ENCODE measurements at regions not wholly inside any gene's neighbourhood (a gene's known extent, or its start where the extent isn't known, plus 50 kb on each side); places are given as distances from the start of the nearest gene placed in this dataset.

DNA sequence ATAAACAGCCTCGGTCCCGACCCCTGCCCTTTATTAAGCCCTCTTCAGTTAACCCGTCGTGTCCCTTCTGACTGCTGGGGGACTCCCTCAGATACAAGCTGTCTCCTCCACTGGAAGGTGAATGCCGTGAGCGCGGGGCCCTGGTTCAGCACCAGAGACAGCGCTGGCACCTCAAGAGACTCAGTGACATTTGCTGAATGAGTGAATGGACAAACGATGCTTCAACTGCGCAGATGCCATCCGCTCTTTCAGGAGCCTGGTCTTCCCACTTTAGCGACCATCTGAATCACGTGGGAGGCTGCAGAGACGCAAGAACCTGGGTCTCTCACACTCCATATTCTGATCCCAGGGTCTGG, 92.6 kb upstream of the SFSWAP start:
- Histone ChIP-seq H3K36me3 (no peaks in the 10 kb centered on the region), H3K27me3 (no peaks in the 10 kb centered on the region), H3K4me3 (no peak overlapping the region), H3K4me1 (no peaks in the 10 kb centered on the region), H3K9me3 (no peaks in the 10 kb centered on the region), H3K27ac (no peak overlapping the region)
- TF ChIP-seq CTCF (IDR thresholded peaks at IDR 0.05) = no peak
- DNase-seq (ENCODE audit: low spot score in 2 of 2) = no peak
- intact Hi-C loops (cut with DNase I) = no loop called here

DNA sequence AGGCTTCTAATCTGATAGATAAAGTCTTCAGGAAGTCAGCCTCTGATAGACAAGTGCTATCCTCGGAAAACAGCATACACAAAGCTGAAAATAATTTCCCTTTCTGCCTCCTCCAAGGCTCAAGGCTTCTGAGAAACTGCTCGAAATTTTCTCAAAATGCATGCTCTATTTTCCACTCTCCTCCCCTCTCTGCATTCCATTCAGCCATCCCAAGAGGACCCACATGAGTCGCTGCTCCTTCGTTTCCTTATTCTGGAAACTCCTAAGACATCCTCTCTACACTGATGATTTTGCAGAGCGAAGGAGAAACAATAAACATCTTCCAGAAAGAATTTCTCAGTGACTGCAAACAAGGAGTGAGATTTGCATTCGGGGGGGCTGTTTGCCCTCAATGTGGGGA, 92.2 kb upstream of the SFSWAP start:
- no peaks in the 10 kb centered on the region for H3K9me3 ChIP-seq
- H3K4me3 ChIP-seq = no peak overlapping the region
- H3K27me3 ChIP-seq = no peaks in the 10 kb centered on the region
- no peak overlapping the region for H3K27ac ChIP-seq
- H3K4me1 ChIP-seq = no peaks in the 10 kb centered on the region
- DNase-seq (ENCODE audit: low spot score in 2 of 2) = no peak
- intact Hi-C loops (cut with DNase I) = no loop called here
- no peak for TF ChIP-seq CTCF (IDR thresholded peaks at IDR 0.05)
- no peaks in the 10 kb centered on the region for H3K36me3 ChIP-seq

DNA sequence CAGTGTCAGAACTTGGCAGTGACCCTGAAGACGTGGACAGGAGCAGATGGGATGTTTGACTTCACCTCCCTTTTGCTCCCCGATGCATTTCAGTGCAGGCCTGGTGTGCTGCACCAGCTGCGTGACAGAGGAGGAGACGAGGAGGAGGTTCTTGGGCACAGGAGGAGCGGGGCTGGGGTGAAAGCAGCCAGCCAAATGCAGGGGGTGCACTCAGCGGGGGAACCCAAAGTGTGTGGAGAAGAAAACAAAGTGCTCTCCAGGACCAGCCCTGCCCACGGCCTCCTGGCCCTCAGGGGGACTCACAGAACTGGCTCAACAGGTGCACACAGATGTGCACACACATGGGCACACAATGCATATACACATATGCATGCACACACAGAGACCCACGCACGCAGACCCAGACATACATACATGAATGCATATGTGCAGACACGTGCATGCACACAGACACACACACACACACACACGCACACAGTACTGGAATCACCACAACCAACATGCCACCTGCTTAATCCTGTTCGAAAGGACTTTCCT, 91.7 kb upstream of the SFSWAP start:
- Histone ChIP-seq H3K4me1 (no peaks in the 10 kb centered on the region), H3K27me3 (no peaks in the 10 kb centered on the region), H3K36me3 (no peaks in the 10 kb centered on the region), H3K4me3 (no peak overlapping the region), H3K27ac (no peak overlapping the region), H3K9me3 (no peaks in the 10 kb centered on the region)
- TF ChIP-seq CTCF (IDR thresholded peaks at IDR 0.05) = no peak
- no peak for DNase-seq (ENCODE audit: low spot score in 2 of 2)
- intact Hi-C loops (cut with DNase I) = no loop called here

DNA sequence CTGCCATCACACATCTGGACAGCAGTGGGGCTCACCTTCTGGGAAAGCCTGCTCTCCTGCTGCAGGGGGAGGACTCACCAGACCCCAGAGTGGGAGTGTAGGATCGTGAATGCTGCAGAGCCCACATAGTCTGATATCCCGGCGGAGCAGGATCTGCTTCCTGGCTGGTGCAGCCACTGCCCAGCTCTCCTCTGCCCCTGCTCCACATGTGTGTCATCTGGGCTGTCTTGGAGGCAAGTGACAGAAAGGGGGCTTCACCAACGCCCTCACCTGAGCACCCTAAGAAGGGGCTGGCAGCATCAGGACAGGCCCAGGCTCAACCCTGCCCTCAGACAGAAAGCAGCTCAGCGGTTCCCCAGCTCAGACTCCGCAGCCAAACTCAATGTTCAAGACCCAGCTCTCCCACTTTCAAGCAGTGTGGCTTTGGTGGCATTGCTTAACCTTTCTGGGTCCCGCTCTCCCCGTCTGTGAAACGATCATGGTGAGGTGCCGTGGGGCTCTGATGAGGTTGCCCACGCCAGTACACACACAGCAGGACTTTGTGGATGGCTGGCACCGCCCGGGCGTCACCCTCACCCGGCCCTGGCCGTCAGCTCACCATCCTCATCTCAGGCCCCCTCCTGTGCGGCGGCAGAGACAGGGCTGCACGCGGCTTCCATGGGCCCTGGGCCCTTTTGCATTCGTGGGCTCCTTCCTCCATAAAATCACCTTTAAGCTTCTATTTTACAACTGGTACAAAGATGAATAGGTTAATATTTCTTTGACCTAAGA, 91.0 kb upstream of the SFSWAP start:
- no peak overlapping the region for H3K27ac ChIP-seq
- H3K4me3 ChIP-seq = no peak overlapping the region
- H3K36me3 ChIP-seq = no peaks in the 10 kb centered on the region
- no peak for TF ChIP-seq CTCF (IDR thresholded peaks at IDR 0.05)
- H3K9me3 ChIP-seq = no peaks in the 10 kb centered on the region
- H3K27me3 ChIP-seq = no peaks in the 10 kb centered on the region
- no peak for DNase-seq (ENCODE audit: low spot score in 2 of 2)
- intact Hi-C loops (cut with DNase I) = loop anchor here (5.0 kb wide), 1 partner anchor 273 kb away; no protein-coding TSS in a partner anchor
- peaks cover 0 to under 1% of the 10 kb centered on the region in 2 donors for H3K4me1 ChIP-seq

GRCh38 chr12:131620520-131620919, 90.4 kb upstream of the SFSWAP start:
- no peak overlapping the region for H3K27ac ChIP-seq
- no peaks in the 10 kb centered on the region for H3K27me3 ChIP-seq
- H3K36me3 ChIP-seq = no peaks in the 10 kb centered on the region
- intact Hi-C loops (cut with DNase I) = loop anchor here (5.0 kb wide), 1 partner anchor 273 kb away; no protein-coding TSS in a partner anchor
- no peaks in the 10 kb centered on the region for H3K9me3 ChIP-seq
- no peak for DNase-seq (ENCODE audit: low spot score in 2 of 2)
- H3K4me1 ChIP-seq = peaks cover 0 to 3% of the 10 kb centered on the region in 2 donors
- TF ChIP-seq CTCF (IDR thresholded peaks at IDR 0.05) = no peak
- no peak overlapping the region for H3K4me3 ChIP-seq

Measured in ascending aorta (tissue), 2 donors.